ENCODE measurements at regions not wholly inside any gene's neighbourhood (a gene's known extent, or its start where the extent isn't known, plus 50 kb on each side); places are given as distances from the start of the nearest gene placed in this dataset.

- H3K4me3 ChIP-seq (ENCODE audit: low read depth, low read length): no peak overlapping the region
- TF ChIP-seq CTCF (IDR thresholded peaks at IDR 0.05; ENCODE audit: borderline replicate concordance, insufficient read depth, low read depth, low read length): no peak
Observed at GRCh38 chr5:7220156-7220555, 175.8 kb upstream of the ADCY2 start.

GRCh38 chr5:7221041-7221440 lies 174.9 kb upstream of the ADCY2 start:
- TF ChIP-seq CTCF (IDR thresholded peaks at IDR 0.05; ENCODE audit: borderline replicate concordance, insufficient read depth, low read depth, low read length): no peak

GRCh38 chr5:7225826-7226225 lies 170.1 kb upstream of the ADCY2 start:
- TF ChIP-seq CTCF (IDR thresholded peaks at IDR 0.05; ENCODE audit: borderline replicate concordance, insufficient read depth, low read depth, low read length): no peak

More at GRCh38 chr5:7221041-7221440, 174.9 kb upstream of the ADCY2 start:
- no peak overlapping the region for H3K4me3 ChIP-seq (ENCODE audit: low read depth, low read length)

GRCh38 chr5:7242118-7242710 lies 153.7 kb upstream of the ADCY2 start:
- no peak overlapping the region for H3K4me3 ChIP-seq (ENCODE audit: low read depth, low read length)
- TF ChIP-seq CTCF (IDR thresholded peaks at IDR 0.05; ENCODE audit: borderline replicate concordance, insufficient read depth, low read depth, low read length): no peak

More at GRCh38 chr5:7225826-7226225, 170.1 kb upstream of the ADCY2 start:
- no peak overlapping the region for H3K4me3 ChIP-seq (ENCODE audit: low read depth, low read length)

- no peak for TF ChIP-seq CTCF (IDR thresholded peaks at IDR 0.05; ENCODE audit: borderline replicate concordance, insufficient read depth, low read depth, low read length)
- no peak overlapping the region for H3K4me3 ChIP-seq (ENCODE audit: low read depth, low read length)
Observed at GRCh38 chr5:7244208-7244607, 151.7 kb upstream of the ADCY2 start.

- no peak for TF ChIP-seq CTCF (IDR thresholded peaks at IDR 0.05; ENCODE audit: borderline replicate concordance, insufficient read depth, low read depth, low read length)
- H3K4me3 ChIP-seq (ENCODE audit: low read depth, low read length): no peak overlapping the region
Observed at GRCh38 chr5:7245121-7245651, 150.8 kb upstream of the ADCY2 start.

GRCh38 chr5:7246287-7246686 lies 149.7 kb upstream of the ADCY2 start:
- TF ChIP-seq CTCF (IDR thresholded peaks at IDR 0.05; ENCODE audit: borderline replicate concordance, insufficient read depth, low read depth, low read length): no peak

More at GRCh38 chr5:7246287-7246686, 149.7 kb upstream of the ADCY2 start:
- no peak overlapping the region for H3K4me3 ChIP-seq (ENCODE audit: low read depth, low read length)
